Stimulated activated CD4-positive, alpha-beta T cell treated with anti-CD3 and anti-CD28 coated beads, Interleukin-1b, Interleukin-23, amount 100 ng/mL, for 4 hours (primary cell): ENCODE measurements at regions not wholly inside any gene's neighbourhood (a gene's known extent, or its start where the extent isn't known, plus 50 kb on each side); places are given as distances from the start of the nearest gene placed in this dataset.

Experiments used
- DNase-seq, 2 donors: peaks; one replicate each; pipeline ENCODE4 v3.0.0-alpha.2; 2020; ENCODE audit warnings: low read depth in 2 of 2

- no peak for DNase-seq
These were observed 418.9 kb downstream of the COG6 start for GRCh38 chr13:40074338-40074737.

DNA sequence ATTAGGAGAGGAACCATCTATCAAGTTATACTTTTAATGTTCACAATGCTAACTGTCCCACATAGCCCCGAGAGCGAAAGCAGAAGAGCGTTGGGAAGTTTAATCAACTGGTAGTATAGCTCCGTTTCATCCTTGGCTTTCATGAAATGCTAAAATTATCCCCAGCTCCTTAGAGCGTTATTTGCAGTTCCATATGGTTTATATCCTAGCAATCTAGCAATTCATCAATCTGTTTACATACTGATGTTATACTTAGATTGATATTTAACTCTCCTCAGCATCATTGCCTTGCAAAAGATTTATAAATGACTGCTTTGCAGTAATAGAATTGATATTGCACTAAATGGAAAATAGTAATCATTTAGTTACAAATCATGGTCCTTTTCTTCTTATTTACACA lies 419.8 kb downstream of the COG6 start:
- DNase-seq = no peak

- no peak for DNase-seq
These were observed 421.4 kb downstream of the COG6 start for GRCh38 chr13:40076765-40077362.

GRCh38 chr13:40077396-40078027 lies 422.1 kb downstream of the COG6 start:
- no peak for DNase-seq

- no peak for DNase-seq
These were observed 424.3 kb downstream of the COG6 start for GRCh38 chr13:40079721-40080120.

DNA sequence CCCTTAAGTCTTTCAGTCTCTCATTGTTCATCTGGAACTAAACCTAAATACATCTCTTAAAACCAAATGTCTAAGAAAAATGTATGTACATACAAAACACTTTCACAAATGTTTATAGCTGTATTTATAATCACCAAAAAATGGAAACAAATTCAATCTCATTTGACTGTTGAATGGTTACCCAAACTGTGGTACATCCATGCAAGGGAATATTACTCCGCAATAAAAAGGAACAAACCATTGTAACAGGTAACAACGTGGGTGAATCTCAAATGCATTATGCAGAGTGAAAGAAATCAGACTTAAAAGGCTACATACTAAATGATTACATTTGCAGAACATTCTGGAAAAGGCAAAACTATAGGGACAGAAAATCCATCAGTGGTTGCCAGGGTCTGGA lies 425.2 kb downstream of the COG6 start:
- no peak for DNase-seq

DNA sequence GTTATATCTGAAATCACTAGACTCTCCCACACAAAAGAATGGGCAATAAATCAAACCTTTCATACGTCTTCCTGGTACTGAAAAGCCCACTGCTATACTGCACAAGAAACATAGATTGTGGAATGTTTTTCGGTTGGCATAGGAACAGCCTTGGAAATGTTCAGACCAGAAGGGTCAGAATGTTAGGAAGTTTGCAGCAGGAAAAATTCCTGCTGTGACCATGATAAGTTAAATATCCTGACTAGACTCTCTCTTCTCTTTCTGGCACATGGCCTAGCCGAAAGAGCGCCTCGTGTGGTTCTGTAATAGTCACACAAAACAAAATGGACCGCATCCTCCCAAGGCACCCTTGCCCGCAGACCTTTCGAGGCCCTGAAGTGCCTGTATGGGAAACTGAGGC lies 427.2 kb downstream of the COG6 start:
- no peak for DNase-seq

GRCh38 chr13:40083841-40084240 lies 428.4 kb downstream of the COG6 start:
- DNase-seq = no peak

DNA sequence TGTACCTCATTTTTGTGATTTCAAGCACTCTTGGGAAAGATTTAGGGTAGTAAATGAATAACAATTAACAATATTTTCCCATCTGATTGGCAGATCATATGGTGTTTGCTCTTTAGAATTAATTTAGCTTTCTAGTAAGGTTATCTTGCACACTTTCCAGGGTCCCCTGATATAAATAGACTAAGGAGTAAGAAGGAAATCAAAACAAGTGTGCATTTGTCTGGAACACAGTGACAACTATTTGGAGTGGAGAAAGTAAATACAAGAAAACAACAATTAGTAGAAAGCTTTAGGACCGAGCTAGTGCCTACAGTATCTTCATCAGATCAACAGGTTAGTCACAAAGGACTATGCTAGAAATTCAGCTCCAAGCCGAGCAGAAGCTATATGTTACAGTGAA lies 429.5 kb downstream of the COG6 start:
- DNase-seq = no peak

- no peak for DNase-seq
These were observed 431.9 kb downstream of the COG6 start for GRCh38 chr13:40087091-40088002.

DNA sequence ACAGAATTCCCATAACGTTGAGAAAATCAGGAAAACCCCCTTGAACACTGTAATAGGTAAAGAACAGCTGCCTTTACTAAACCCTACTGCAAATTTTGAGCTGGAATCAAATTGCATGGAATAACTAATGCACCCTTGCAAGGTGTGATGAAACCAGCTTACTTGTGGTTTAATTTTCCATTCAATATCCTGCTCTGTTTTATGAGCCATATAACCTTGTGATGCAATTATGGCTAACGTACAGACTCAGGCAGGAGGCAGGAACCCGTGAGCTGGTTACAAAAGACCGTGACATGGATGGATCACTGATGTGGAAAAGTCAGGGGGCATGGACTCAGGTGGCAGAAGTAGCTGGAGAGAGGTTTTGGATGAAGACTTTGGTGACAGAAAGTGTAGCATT lies 438.6 kb downstream of the COG6 start:
- DNase-seq = no peak

GRCh38 chr13:40095695-40096356 lies 440.4 kb downstream of the COG6 start:
- no peak for DNase-seq

GRCh38 chr13:40096357-40096901 lies 441.0 kb downstream of the COG6 start:
- peak; percentile 18 to 37 for DNase-seq

DNA sequence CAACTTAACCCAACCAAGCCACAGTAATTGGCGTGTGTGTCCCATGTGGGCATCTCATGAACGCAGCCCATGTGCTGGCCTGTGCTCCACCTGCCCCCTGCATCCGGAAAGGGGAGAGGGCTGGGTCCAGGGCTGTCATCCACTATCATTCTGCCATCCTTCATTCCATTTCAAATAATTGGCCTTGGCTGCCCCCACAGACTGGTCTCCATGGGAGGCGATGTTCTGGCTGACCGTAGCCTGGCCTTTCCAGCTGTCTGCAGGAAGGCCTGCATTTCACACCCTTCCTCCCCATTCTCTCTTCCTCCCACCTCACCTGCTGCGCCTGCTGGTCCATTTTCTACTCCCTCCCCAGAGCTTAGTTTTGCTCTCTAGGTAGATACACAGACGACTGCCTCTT lies 442.8 kb downstream of the COG6 start:
- DNase-seq = no peak

DNA sequence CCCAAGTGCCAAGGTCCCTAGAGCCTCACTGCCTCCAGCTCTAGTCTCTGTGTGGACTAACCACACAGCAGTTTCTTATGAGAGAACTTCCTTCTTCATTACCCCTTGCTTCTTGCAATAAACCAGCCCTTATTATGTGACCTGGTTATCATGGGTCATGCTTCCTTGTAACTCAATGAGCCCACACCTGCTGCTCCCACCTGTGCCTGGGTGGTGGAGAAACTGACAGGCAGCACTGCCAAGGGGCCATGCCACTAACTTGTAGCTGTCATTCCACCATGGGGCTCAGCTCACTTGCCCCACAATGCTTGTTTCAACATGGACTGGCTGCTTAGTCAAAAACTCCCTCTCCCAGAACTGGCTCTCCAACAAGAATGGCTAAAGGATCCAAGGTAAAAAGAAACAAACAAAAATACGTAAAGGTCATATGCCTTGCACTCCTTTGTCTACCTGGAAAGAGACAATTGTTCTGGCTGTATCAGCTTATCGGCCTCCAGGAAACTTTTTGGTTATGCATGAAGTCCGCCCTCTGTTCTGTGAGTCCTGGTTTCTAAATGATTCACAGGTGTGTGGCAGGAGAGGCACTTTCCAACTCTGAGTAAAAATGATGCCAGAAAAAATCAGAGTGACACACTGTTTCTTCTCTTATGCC lies 446.4 kb downstream of the COG6 start:
- DNase-seq = no peak

DNA sequence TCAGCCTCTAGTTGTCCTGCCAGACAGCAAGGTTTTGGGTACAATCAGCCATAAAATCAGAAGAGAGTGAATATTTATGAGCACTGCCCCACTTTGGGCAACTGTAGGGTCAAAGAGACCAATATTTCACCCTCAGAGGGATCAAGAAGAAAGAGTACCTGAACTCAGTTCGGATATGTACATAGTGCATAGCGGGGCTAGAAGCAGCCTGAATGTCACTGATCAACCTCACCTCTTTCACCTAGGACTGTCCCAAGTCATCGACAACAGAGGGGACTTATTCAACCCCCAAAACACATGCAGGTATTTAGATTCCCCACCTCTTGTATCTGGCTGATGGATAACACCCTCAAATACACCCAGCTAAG lies 446.9 kb downstream of the COG6 start:
- DNase-seq = no peak

GRCh38 chr13:40102854-40103253 lies 447.4 kb downstream of the COG6 start:
- peak; percentile 76 to 83 for DNase-seq

DNA sequence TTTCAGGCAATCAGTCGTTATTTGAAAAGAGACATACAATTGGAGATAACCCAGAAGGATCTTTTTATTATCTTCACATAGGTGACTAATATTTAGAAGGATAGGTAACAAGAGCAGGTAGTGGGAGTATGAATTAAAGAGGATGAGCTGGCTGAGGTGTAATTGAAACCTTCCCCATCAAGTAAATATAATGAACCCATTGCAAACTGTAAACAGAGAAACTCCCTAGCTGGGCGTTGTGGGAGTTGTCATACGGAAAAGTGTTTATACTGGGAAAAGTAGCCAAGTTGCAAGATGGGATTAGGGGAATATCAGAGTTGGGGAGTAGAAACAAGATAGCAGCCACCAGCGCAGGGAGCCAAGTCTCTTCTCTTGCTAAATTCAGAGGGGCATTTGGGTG lies 448.4 kb downstream of the COG6 start:
- no peak for DNase-seq

DNA sequence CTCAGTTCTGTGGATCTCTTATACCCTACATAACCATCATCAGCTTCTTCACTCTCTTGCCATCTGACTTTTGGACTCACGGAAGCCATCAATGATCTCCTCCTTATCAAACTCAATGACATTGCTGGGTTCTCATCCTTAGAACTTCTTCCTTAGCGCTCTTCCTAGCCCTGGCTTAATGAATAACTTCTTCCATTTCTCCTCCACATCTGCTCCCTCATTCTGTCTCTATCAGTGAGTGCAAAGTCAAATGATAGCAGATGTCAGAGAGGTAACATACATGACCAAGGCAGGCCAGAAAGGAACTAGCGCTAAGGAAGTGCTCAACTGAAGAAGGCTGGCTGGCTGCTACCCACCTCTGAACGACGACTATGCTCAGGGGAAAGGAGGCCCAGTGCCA lies 449.8 kb downstream of the COG6 start:
- no peak for DNase-seq

DNA sequence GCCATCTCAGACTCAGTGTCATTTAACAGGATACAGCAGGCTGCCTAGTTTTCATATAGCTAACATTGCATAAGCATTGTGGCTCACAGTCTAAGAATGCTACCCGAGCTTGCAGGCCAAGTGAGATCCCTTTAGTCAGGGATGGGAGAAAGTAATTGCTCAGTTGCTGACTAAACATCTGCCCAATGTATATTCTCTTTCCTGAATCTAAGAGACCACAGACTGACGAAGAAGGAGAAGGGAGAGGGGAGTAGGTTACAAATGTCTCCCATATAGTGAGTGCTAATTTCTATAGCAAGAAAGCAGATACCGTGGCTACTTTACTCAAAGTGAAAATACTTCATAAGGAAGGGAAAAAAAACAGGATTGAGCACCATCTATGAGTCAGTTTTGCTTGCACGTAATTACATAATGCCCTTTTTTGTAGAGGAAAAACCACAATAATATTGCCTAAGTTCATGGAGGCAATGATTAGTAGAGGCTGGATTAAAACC lies 453.9 kb downstream of the COG6 start:
- no peak for DNase-seq

DNA sequence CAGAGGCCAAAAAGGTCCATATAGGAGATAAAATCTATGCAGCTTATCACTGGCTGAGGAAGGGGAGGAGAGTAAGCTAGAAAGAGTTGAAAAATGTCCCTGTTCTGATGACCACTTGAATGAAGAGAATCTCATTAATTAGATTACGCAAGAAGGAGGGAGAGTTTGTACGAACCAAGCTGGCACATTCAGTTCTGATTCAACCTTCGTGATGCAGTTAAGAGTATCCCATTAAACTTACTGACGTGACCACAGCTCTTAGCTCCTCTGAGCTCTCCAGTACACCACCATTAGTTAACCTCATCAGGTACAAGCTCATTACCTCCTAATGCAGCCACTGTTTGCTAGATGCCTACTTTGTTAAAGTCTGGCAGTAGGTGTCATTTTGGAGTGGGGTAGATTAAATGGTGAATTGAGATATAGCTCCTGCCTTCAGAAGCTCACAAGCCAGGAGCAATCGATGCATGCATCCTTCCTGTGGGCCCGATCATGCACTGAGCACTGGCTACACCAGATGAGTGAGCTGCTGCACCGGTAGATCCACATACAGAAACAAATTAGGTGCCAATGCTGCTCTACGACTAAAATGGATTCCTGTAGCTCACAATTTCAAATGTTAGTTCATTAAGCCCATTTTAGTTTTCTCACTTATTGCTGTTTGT lies 458.3 kb downstream of the COG6 start:
- DNase-seq = no peak
